Keratinocyte (primary cell): ENCODE measurements at regions not wholly inside any gene's neighbourhood (a gene's known extent, or its start where the extent isn't known, plus 50 kb on each side); places are given as distances from the start of the nearest gene placed in this dataset.

Source experiments
- DNase-seq: peaks from one replicate; pipeline ENCODE4 v3.0.0-alpha.2; 2011; ENCODE audit warnings: low read depth, missing footprints, low spot score
- FAIRE-seq: peaks from 2 replicates; lab custom pipeline; 2011; peaks lifted over from hg19 to GRCh38; lab: Jason Lieb, UNC
- H2AFZ ChIP-seq: 2 replicates; pipeline ENCODE4 v1.6.0; 2012; ENCODE audit warnings: low read length, control low read depth, inconsistent platforms; ENCODE audit not compliant: control insufficient read depth
- H3K27ac ChIP-seq: 2 replicates; pipeline ENCODE4 v1.5.1; 2011; ENCODE audit warnings: low read length; ENCODE audit not compliant: control insufficient read depth, insufficient read depth
- H3K27me3 ChIP-seq: 3 replicates; pipeline ENCODE4 v1.6.0; 2011; ENCODE audit warnings: low read length; ENCODE audit not compliant: control insufficient read depth, insufficient read depth; ENCODE audit errors: extremely low read depth
- H3K36me3 ChIP-seq, 2 experiments: 2 replicates in 1 of 2; 3 replicates in 1 of 2; pipeline ENCODE4 v1.5.1; 2011; ENCODE audit warnings: low read length in 2 of 2, mild to moderate bottlenecking in 1 of 2; ENCODE audit not compliant: control insufficient read depth in 2 of 2, insufficient read depth in 2 of 2; ENCODE audit errors: extremely low read depth in 1 of 2
- H3K4me1 ChIP-seq: 3 replicates; pipeline ENCODE4 v1.5.1; 2011; ENCODE audit warnings: low read length; ENCODE audit not compliant: control insufficient read depth, insufficient read depth; ENCODE audit errors: extremely low read depth
- H3K4me2 ChIP-seq: 3 replicates; pipeline ENCODE4 v1.6.0; 2011; ENCODE audit warnings: low read depth, low read length; ENCODE audit not compliant: control insufficient read depth, insufficient read depth; ENCODE audit errors: extremely low read depth
- H3K4me3 ChIP-seq, 3 experiments: fragments of 200-600 bp in 1 of 3; sonication (generic) in 1 of 3; 2 replicates in 2 of 3; 3 replicates in 1 of 3; pipeline ENCODE4 v1.5.1; 2011 to 2016; ENCODE audit warnings: low read length in 3 of 3, mild to moderate bottlenecking in 3 of 3, control low read depth in 2 of 3, inconsistent platforms in 1 of 3, low read depth in 1 of 3, mixed read lengths in 1 of 3, mixed run types in 1 of 3, moderate library complexity in 1 of 3; ENCODE audit not compliant: control insufficient read depth in 2 of 3, insufficient read depth in 2 of 3; ENCODE audit errors: extremely low read depth in 1 of 3
- H3K79me2 ChIP-seq: 2 replicates; pipeline ENCODE4 v1.6.0; 2012; ENCODE audit warnings: low read length; ENCODE audit not compliant: control insufficient read depth, insufficient read depth
- H3K9ac ChIP-seq: 3 replicates; pipeline ENCODE4 v1.6.0; 2011; ENCODE audit warnings: low read length; ENCODE audit not compliant: control insufficient read depth, insufficient read depth; ENCODE audit errors: extremely low read depth
- H3K9me1 ChIP-seq: 3 replicates; pipeline ENCODE4 v1.6.0; 2011; ENCODE audit warnings: low read length; ENCODE audit not compliant: control insufficient read depth, insufficient read depth; ENCODE audit errors: extremely low read depth
- H3K9me3 ChIP-seq: 2 replicates; pipeline ENCODE4 v1.5.1; 2012; ENCODE audit warnings: low read depth, low read length; ENCODE audit not compliant: control insufficient read depth
- H4K20me1 ChIP-seq: 3 replicates; pipeline ENCODE4 v1.6.0; 2011; ENCODE audit warnings: low read length; ENCODE audit not compliant: control insufficient read depth, insufficient read depth; ENCODE audit errors: extremely low read depth
- CTCF ChIP-seq, 3 experiments: IDR thresholded peaks in 1 of 3; conservative IDR thresholded peaks in 1 of 3; optimal IDR thresholded peaks in 1 of 3; 2 replicates in 2 of 3; 3 replicates in 1 of 3; pipeline versions ENCODE3 to v1.5.1; 2011; ENCODE audit warnings: low read length in 3 of 3, mild to moderate bottlenecking in 3 of 3, moderate library complexity in 2 of 3, control low read depth in 1 of 3, inconsistent platforms in 1 of 3; ENCODE audit not compliant: insufficient read depth in 2 of 3; ENCODE audit errors: extremely low read depth in 1 of 3
- EZH2 ChIP-seq: IDR thresholded peaks from one replicate; pipeline ENCODE4 v1.6.1; 2012; ENCODE audit warnings: inconsistent platforms, mild to moderate bottlenecking, low read length, moderate library complexity
- dilution Hi-C: fragments of 300-500 bp; cut with MboI; formaldehyde crosslinking; loops from one replicate; pipeline ENCODE4 v1.7.0; 2020; ENCODE audit warnings: low sequenced_read_pairs; ENCODE audit not compliant: extremely low pct_ligation_motif_present

- FAIRE-seq (no peak), DNase-seq (no peak)
- peaks cover 3% of the 10 kb centered on the region for H3K9me1 ChIP-seq
- no peaks in the 10 kb centered on the region for H4K20me1 ChIP-seq
- H2AFZ ChIP-seq = no peak overlapping the region
- no peak overlapping the region for H3K4me3 ChIP-seq
- H3K4me1 ChIP-seq = peaks cover 31% of the 10 kb centered on the region
- no peaks in the 10 kb centered on the region for H3K36me3 ChIP-seq
- dilution Hi-C loops = no loop called here
- H3K9me3 ChIP-seq = no peaks in the 10 kb centered on the region
- H3K27me3 ChIP-seq = peaks cover 46% of the 10 kb centered on the region
- H3K79me2 ChIP-seq = no peaks in the 10 kb centered on the region
- H3K4me2 ChIP-seq = no peak overlapping the region
- no peak overlapping the region for H3K27ac ChIP-seq
- no peak for TF ChIP-seq CTCF (optimal IDR thresholded peaks at IDR 0.05 in 1 of 3, IDR thresholded peaks at IDR 0.05 in 1 of 3, conservative IDR thresholded peaks at IDR 0.05 in 1 of 3; ENCODE audit: extremely low read depth in 1 of 3, insufficient read depth in 2 of 3, low read length in 3 of 3)
- no peak for TF ChIP-seq EZH2
- no peak overlapping the region for H3K9ac ChIP-seq
Measured at GRCh38 chr15:70424937-70425411, 327.3 kb upstream of the TLE3 start.

- DNase-seq = no peak
- no peaks in the 10 kb centered on the region for H3K9me3 ChIP-seq
- no peak overlapping the region for H3K27ac ChIP-seq
- no peak overlapping the region for H3K4me3 ChIP-seq
- H3K4me2 ChIP-seq = no peak overlapping the region
- no peak for FAIRE-seq
- no peak overlapping the region for H2AFZ ChIP-seq
- H4K20me1 ChIP-seq = no peaks in the 10 kb centered on the region
- peaks cover 21% of the 10 kb centered on the region for H3K4me1 ChIP-seq
- H3K79me2 ChIP-seq = no peaks in the 10 kb centered on the region
- dilution Hi-C loops = no loop called here
- H3K27me3 ChIP-seq = peaks cover 57% of the 10 kb centered on the region
- H3K36me3 ChIP-seq = no peaks in the 10 kb centered on the region
- no peak overlapping the region for H3K9ac ChIP-seq
- no peak for TF ChIP-seq CTCF (optimal IDR thresholded peaks at IDR 0.05 in 1 of 3, IDR thresholded peaks at IDR 0.05 in 1 of 3, conservative IDR thresholded peaks at IDR 0.05 in 1 of 3; ENCODE audit: extremely low read depth in 1 of 3, insufficient read depth in 2 of 3, low read length in 3 of 3)
- no peak for TF ChIP-seq EZH2
- H3K9me1 ChIP-seq = peaks cover 3% of the 10 kb centered on the region
Measured at GRCh38 chr15:70423267-70423666, 325.6 kb upstream of the TLE3 start.
